Gastroesophageal sphincter (tissue), 3 donors: ENCODE measurements at regions not wholly inside any gene's neighbourhood (a gene's known extent, or its start where the extent isn't known, plus 50 kb on each side); places are given as distances from the start of the nearest gene placed in this dataset.

Experiments
- POLR2AphosphoS5 ChIP-seq: sonication (generic); formaldehyde crosslinking; IDR thresholded peaks from one replicate; pipeline ENCODE4 v1.6.1; 2017; ENCODE audit warnings: antibody characterized with exemption
- TF ChIP-seq, protein P1 (sequence below), 4 experiments: fragments of 200-600 bp in 2 of 4; fragments of 450-650 bp in 2 of 4; sonication (generic) in 1 of 4; IDR thresholded peaks; one replicate each; pipeline ENCODE4 v1.5.1; 2017 to 2019; ENCODE audit warnings: antibody characterized with exemption in 4 of 4, mild to moderate bottlenecking in 2 of 4, moderate library complexity in 2 of 4

DNA sequence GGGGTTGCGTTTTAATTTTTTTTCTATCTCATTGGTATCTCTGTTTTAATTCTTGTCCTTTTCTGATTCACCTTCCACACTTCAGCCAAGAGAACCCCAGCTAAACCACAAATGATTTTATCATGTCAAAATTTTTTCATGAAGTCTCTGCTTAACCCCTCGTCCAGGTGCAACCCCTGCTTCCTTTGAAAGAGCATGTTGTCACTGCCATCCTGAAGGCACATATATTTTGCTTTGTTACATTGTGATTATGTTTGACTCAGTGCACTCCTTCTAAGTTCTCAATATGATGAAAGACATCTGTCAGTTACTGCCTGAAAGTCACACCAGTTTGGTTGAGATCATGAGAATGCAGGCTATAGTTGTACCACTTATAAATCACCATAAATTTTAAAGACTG is 99.9 kb upstream of the FMR1 start:
- TF ChIP-seq, protein P1, sequence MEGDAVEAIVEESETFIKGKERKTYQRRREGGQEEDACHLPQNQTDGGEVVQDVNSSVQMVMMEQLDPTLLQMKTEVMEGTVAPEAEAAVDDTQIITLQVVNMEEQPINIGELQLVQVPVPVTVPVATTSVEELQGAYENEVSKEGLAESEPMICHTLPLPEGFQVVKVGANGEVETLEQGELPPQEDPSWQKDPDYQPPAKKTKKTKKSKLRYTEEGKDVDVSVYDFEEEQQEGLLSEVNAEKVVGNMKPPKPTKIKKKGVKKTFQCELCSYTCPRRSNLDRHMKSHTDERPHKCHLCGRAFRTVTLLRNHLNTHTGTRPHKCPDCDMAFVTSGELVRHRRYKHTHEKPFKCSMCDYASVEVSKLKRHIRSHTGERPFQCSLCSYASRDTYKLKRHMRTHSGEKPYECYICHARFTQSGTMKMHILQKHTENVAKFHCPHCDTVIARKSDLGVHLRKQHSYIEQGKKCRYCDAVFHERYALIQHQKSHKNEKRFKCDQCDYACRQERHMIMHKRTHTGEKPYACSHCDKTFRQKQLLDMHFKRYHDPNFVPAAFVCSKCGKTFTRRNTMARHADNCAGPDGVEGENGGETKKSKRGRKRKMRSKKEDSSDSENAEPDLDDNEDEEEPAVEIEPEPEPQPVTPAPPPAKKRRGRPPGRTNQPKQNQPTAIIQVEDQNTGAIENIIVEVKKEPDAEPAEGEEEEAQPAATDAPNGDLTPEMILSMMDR (IDR thresholded peaks at IDR 0.05) = no peak
- no peak for TF ChIP-seq POLR2AphosphoS5
